A673 (cell line): ENCODE measurements at regions not wholly inside any gene's neighbourhood (a gene's known extent, or its start where the extent isn't known, plus 50 kb on each side); places are given as distances from the start of the nearest gene placed in this dataset.

ENCODE experiments used
- BruUV-seq: library from RNA; stranded (reverse); fragments of 400-500 nt; replicated peaks from 2 replicates; lab custom pipeline; 2021; lab: Mats Ljungman, UMichigan
- CTCF ChIA-PET: fragments of 300-600 bp; sonication (Branson Sonifier 250); formaldehyde crosslinking; loops from one replicate; lab custom pipeline; 2022; ENCODE audit warnings: antibody characterized with exemption; lab: Charles Lee
- POLR2A ChIA-PET: fragments of 300-600 bp; sonication (Branson Sonifier 250); formaldehyde crosslinking; loops from one replicate; lab custom pipeline; 2022; ENCODE audit warnings: antibody characterized with exemption; ENCODE audit not compliant: low non-redundant PET; lab: Charles Lee
- DNase-seq: peaks from one replicate; pipeline ENCODE4 v3.0.0-alpha.2; 2015; ENCODE audit warnings: low spot score
- H3K27ac ChIP-seq: fragments of 200-600 bp; sonication (generic); 2 replicates; pipeline ENCODE4 v1.5.1; 2016; ENCODE audit warnings: mixed run types, low read depth, mild to moderate bottlenecking, mixed read lengths, antibody characterized with exemption, low read length; ENCODE audit not compliant: poor library complexity, severe bottlenecking
- H3K27me3 ChIP-seq: fragments of 200-600 bp; sonication (generic); replicated peaks from 2 replicates; pipeline ENCODE4 v1.6.1; 2017; ENCODE audit warnings: mixed run types, low read depth, mild to moderate bottlenecking, mixed read lengths, antibody characterized with exemption, low read length; ENCODE audit not compliant: insufficient read depth, poor library complexity
- H3K36me3 ChIP-seq: fragments of 200-600 bp; sonication (generic); 2 replicates; pipeline ENCODE4 v1.6.1; 2016; ENCODE audit warnings: mixed run types, mild to moderate bottlenecking, mixed read lengths, antibody characterized with exemption, low read length; ENCODE audit not compliant: insufficient read depth, poor library complexity, severe bottlenecking
- H3K4me1 ChIP-seq: fragments of 200-600 bp; sonication (generic); 2 replicates; pipeline ENCODE4 v1.6.1; 2017; ENCODE audit warnings: mixed run types, mild to moderate bottlenecking, mixed read lengths, antibody characterized with exemption, low read length; ENCODE audit not compliant: insufficient read depth, poor library complexity, severe bottlenecking
- H3K4me3 ChIP-seq: fragments of 200-600 bp; sonication (generic); 2 replicates; pipeline ENCODE4 v1.5.1; 2016; ENCODE audit warnings: low read depth, mixed run types, mild to moderate bottlenecking, mixed read lengths, low read length; ENCODE audit not compliant: poor library complexity, severe bottlenecking
- H3K9me3 ChIP-seq: fragments of 200-600 bp; sonication (generic); 2 replicates; pipeline ENCODE4 v1.6.1; 2016; ENCODE audit warnings: mixed run types, low read depth, mild to moderate bottlenecking, mixed read lengths, antibody characterized with exemption, low read length; ENCODE audit not compliant: poor library complexity, severe bottlenecking
- EZH2 ChIP-seq: fragments of 200-600 bp; sonication (generic); IDR thresholded peaks from 2 replicates; pipeline ENCODE4 v1.6.1; 2017; ENCODE audit warnings: borderline replicate concordance, low read depth, mild to moderate bottlenecking, mixed read lengths, antibody characterized with exemption, low read length; ENCODE audit not compliant: poor library complexity, severe bottlenecking
- intact Hi-C: fragments of 100-400 bp; cut with micrococcal nuclease; formaldehyde crosslinking; loops from one replicate; pipeline ENCODE4 v1.10.0; 2022; ENCODE audit not compliant: unreplicated experiment
- TF ChIP-seq, protein P1 (sequence below): fragments of 300-800, 200-600 bp; sonication (generic); conservative IDR thresholded peaks from 2 replicates; pipeline ENCODE4 v1.5.1; 2017; ENCODE audit warnings: low read depth, mild to moderate bottlenecking, antibody characterized with exemption, low read length, moderate library complexity, mixed read lengths

DNA sequence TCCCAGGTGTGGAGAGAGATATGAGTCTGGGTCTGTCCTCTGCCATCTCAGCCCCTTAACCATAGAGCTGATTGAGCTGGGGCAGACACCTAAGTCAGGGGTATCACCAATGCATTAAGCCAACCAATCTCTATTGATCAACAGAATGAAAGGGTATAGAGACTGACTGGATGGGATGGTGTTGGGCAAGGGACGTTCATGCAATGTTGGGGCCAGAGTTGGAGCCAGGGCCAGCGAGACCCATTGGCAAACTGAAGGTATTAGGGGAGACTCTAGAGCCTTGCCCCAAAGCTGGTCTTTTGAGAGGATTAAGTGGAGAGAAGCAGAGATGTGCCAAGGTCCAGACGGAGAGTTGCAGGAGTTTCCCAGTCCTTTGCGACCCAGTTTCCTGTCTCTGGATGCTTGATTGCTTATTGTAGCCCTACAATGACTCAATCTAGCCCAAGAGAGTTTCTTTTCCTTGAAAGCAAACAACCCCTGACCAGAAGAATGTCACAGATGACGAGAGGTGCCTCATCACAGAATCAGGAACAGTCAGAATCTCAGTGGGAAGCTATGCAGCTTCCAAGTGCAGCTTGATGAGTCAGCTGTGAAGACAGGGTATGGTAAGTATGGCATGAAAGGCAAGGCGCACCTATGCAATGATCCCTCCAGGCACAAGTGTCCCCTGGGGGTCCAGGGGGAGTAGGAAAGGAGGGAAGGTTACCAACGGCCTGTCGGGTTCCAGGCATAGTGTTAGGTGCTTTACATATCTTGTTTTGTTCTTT is 137.2 kb downstream of the UTP18 start:
- no peak for DNase-seq
- ChIA-PET POLR2A (no interaction called here), CTCF (no interaction called here)
- TF ChIP-seq EZH2, result no peak
- TF ChIP-seq, protein P1, sequence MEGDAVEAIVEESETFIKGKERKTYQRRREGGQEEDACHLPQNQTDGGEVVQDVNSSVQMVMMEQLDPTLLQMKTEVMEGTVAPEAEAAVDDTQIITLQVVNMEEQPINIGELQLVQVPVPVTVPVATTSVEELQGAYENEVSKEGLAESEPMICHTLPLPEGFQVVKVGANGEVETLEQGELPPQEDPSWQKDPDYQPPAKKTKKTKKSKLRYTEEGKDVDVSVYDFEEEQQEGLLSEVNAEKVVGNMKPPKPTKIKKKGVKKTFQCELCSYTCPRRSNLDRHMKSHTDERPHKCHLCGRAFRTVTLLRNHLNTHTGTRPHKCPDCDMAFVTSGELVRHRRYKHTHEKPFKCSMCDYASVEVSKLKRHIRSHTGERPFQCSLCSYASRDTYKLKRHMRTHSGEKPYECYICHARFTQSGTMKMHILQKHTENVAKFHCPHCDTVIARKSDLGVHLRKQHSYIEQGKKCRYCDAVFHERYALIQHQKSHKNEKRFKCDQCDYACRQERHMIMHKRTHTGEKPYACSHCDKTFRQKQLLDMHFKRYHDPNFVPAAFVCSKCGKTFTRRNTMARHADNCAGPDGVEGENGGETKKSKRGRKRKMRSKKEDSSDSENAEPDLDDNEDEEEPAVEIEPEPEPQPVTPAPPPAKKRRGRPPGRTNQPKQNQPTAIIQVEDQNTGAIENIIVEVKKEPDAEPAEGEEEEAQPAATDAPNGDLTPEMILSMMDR, result no peak
- intact Hi-C loops, result no loop called here
- Histone ChIP-seq H3K36me3 (no peaks in the 10 kb centered on the region), H3K27ac (no peak overlapping the region), H3K27me3 (peaks cover 38% of the 10 kb centered on the region), H3K4me1 (no peaks in the 10 kb centered on the region), H3K9me3 (no peaks in the 10 kb centered on the region), H3K4me3 (no peak overlapping the region)
- BruUV-seq, result no TSS peak

DNA sequence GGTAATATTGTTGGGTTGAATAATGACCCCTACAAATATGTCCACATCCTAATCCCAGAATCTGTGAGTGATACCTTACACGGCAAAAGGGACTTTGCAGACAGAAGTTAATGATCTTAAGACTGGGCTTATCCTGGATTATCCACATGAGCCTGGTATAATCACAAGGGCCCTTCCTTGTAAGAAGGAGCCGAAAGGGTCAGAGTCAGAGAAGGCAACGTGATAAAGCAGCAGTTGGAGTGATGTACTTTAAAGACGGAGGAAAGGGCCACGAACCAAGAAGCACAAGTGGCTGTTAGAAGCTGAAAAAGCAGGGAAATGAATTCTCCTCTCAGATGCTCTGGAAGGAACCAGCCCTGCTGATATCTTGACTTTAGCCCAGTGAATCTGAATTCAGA is 137.8 kb downstream of the UTP18 start:
- Histone ChIP-seq H3K4me1 (no peaks in the 10 kb centered on the region), H3K27me3 (peaks cover 35% of the 10 kb centered on the region), H3K4me3 (no peak overlapping the region), H3K36me3 (no peaks in the 10 kb centered on the region), H3K9me3 (no peaks in the 10 kb centered on the region), H3K27ac (no peak overlapping the region)
- TF ChIP-seq, protein P1, result no peak
- no peak for TF ChIP-seq EZH2
- ChIA-PET CTCF (no interaction called here), POLR2A (no interaction called here)
- intact Hi-C loops, result no loop called here
- BruUV-seq, result no TSS peak
- DNase-seq, result no peak

DNA sequence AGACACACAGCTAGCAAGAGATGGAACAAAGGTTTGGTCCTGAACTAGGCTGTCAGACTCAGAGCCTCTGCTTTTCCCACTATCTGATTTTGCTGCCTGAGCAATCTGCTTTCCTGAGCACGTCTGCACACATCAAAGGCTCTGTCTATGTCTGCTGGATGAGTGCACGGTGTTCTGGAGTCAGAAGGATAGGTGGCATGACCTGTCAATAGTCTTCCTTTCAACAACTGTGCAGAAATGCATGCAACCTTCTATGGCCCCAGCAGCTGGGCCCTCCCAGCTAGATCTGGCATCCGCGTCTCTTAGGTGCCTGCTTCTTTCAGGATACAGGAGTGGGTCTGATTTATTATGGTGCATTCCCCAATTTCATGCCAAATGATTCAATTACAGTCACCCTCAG is 138.3 kb downstream of the UTP18 start:
- TF ChIP-seq, protein P1, result no peak
- TF ChIP-seq EZH2, result no peak
- Histone ChIP-seq H3K27ac (no peak overlapping the region), H3K27me3 (peaks cover 35% of the 10 kb centered on the region), H3K4me1 (no peaks in the 10 kb centered on the region), H3K9me3 (no peaks in the 10 kb centered on the region), H3K4me3 (no peak overlapping the region), H3K36me3 (no peaks in the 10 kb centered on the region)
- BruUV-seq, result no TSS peak
- no peak for DNase-seq
- POLR2A ChIA-PET, result no interaction called here
- intact Hi-C loops, result no loop called here
- CTCF ChIA-PET, result no interaction called here
